ENCODE measurements at regions not wholly inside any gene's neighbourhood (a gene's known extent, or its start where the extent isn't known, plus 50 kb on each side); places are given as distances from the start of the nearest gene placed in this dataset.
"Not testable (repeated sequence)": the region's sequence is repeated elsewhere in the genome, so short reads cannot be mapped to it uniquely, and the experiment has no call there.

DNA sequence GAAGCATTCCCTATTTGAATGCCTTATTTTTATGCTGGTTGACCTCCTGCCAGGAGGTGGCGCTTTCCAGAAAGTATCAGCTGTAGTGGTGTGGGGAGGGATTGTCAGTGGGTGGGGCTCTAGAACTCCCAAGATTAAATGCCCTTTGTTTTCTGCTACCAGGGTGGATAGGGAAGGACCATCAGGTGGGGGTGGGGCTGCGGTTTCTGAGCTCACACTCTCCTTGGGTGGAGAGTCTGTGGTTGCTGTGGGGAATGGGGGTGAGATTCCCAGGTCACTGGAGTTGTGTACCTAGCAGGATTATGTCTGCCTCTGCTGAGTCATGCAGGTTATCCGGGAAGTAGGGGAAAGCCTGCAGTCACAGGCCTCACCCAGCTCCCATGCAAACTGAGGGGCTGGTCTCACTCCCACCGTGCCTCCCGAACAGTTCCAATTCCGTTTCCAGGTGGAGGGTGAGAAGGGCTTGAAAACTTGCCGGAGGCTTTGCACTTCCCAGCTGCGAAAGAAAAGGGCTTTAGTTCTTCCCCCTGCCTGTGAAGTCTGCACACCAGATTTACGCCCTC, 68.3 kb downstream of the ALG10B start:
- DNase-seq: no peak

DNA sequence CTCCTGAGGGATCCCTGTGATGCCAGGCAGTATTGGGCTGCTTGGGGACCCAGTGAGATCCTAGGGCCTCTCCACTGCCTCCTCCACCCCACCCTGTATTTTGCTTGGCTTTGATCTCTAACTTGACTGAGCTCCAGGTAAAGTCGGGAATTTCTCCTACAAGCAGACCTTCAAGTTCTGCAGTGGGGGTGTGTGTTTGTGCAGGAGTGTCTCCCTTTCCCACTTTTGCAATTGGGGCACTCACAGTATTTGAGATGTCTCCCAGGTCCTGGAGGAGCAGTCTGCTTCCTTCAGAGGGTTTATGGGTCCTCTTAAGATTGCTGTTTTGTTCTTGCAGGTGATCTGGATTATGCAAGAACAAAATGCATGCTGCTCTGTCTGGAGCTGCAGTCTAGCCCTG, 68.9 kb downstream of the ALG10B start:
- no peak for DNase-seq

DNA sequence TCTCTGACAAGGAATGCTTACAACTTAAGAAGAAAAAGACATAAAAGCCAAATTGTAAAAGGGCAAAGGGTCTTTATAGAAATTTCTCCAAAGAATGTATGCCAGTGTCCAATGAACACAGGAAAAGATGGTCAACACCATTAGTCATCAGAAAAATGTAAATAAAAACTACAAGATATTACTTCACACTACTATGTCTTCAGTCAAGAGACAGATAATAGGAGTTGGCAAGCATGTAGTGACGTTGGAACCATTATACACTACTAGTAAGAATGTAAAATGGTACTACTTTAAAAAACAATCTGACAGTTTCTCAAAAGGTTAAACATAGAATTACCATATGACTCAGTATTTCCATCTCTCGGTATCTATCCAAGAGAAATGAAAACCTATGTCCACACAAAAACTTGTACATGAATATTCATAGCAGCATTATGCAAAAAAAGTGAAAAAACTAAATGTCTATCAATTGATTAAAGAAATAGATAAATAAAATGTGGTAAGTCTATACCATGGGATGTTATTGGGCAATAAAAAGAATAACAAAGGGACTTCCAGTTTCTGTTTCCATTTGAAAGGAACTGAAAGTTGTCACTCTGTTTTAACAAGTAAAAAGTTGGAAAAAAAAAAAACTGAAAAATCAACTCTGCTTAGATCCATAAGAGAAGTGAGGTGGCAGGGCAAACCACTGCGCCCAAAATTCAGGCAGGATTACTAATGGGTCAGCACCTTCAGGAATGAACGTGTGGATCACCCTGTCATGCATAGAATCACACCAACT, 69.8 kb downstream of the ALG10B start:
- DNase-seq: peak in 1 of 3 donors; percentile 2

DNA sequence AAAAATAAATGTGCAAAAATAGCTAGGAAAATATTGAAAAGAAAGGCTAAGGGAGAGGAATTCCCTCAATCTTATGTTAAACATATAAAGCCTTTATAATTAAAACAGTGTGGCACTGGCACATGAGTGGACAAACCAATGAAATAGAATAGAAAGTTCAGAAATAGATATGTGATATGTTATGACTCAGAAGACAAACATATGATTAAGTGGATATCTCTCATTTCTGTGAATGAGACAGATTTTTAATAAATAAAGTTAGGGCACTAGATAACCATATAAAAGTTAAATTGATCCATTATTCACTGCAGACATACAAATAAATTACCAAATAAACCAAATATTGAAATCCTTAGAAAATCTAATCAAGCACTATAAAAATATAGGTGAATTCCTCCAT, 73.0 kb downstream of the ALG10B start:
- DNase-seq: no peak

DNA sequence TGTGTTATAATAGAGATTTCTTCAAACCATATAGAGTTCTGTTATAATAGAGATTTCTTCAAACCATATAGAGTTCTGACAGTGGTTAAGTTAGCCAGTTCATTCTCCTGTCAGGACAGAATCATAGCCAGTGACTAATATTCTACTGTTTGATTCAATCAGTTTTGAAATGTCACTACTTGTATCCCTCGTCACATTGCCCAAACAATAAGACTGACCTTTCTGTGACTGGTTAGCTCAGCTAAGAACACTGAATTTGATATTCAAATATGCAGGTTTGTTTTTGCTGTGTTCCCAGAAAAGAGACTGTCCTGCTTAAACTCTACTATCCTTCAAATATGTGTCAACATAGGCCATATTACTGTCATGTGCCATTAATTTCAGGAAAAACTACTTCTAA, 74.4 kb downstream of the ALG10B start:
- DNase-seq: no peak

DNA sequence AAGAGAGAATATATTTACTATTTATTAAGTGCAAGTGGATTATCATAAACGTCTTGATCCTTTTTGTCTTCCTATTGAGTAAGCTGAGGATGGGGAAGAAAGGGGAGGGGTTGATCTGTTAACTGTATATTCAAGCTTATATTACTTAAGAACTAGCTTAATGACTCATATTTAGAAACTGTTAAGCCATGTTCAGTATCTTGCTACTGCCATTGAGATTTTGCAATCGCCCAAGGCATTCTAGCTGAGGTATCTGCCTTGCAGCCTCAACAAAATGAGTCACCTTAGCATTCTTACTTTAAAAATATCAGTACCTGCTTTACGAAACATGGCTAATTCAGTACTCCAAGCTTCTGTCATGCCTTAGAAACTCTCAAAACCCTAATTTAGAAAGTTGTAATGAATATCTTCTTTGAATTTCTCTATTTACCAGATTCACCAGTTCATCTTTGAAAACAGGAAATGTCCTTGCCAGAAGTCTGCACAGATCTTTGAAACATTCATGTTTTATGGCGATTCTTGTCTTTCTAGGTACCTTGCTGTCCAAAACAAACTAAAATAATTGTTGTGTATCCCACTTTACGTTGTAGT, 76.1 kb downstream of the ALG10B start:
- DNase-seq: no peak

DNA sequence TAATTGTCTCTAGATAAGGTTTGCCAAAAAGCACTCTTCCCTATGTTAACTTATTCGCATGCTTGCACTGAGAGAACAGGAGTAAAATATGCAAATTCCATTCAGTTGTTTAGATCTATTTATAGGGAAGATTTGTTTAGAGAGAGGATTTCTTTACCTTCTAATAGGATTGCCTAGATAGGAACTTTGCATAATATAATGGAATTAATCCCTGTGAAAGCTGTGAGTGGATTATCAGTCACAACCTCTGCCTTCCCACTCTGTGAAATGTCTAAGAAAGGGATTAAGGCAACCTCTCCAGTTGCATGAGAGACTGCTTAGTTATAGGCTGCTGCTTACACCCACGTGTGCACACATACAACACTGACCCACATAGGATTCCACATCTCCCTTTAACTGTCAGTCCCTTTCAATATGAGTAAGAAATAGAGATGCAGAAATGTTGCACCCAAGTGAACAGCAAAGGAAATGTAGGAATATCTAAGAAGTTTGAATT, 83.2 kb downstream of the ALG10B start:
- DNase-seq: no peak

DNA sequence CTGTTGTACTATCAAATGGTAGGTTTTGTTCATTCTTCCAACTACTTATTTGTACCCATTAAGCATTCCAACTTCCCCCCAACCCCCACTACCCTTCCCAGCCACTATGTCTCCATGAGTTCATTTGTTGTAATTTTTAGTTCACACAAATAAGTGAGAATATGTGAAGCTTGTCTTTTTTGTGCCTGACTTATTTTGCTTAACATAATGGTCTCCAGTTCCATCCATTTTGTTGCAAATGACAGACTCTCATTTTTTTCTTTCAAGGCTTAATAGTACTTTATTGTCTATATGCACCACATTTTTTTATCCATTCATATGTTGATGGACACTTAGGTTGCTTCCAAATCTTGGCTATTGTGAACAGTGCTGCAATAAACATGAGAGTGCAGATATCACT, 86.2 kb downstream of the ALG10B start:
- no peak for DNase-seq

DNA sequence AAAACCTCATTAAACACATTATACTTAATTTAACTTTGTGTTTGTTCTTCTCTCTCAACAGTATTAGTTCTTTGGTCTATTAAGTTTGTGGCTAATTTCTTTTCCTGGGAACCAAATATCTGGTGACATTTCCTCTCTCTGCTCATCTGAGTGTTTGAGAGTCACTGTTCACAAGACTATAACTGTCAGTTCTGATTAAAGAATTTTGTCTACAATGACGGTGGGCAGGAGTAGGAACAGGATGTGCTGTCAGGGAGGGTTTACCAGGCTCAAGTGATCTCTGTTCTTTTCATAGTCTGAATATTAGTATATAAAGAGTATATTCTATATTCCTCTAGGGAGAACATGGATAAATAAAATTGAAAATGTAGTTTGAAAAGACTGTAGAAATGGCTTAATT, 92.9 kb downstream of the ALG10B start:
- DNase-seq: no peak

DNA sequence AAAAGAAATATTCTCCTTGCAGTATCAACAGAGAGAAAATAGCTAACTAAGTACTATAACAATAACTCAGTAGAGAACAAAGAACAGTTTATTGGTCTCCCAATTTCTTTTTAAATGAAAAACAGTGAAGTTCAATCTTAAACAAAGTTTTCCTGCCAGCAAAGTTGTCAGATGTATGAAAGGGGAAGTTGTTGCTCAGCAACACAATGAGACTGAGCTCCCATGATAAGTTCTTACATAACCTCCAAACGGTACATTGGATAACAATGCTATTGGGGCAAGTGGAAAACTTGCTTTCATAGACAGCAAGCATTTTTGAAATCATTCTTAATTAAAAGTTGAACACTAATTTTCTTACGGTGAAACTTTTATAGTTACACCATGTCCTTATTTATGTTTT, 94.9 kb downstream of the ALG10B start:
- DNase-seq: no peak

DNA sequence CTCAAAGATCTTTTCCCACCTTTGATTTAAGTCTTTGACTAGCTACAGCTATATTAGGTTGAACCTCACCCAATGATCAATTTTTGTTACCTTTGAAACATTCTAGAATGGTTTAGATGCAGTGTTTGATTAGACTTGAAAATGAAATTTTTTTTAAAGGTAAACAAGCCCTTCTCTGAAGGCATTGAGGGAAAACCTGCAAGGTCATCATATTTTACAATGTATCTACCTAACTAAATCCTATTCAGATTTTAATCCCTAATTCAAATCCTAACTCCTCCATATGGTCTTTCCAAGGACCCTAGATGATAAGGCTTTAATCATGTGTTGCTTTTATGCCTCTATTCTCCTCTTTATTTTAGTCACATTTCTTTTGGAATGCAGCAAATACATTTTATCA, 95.4 kb downstream of the ALG10B start:
- DNase-seq: no peak

DNA sequence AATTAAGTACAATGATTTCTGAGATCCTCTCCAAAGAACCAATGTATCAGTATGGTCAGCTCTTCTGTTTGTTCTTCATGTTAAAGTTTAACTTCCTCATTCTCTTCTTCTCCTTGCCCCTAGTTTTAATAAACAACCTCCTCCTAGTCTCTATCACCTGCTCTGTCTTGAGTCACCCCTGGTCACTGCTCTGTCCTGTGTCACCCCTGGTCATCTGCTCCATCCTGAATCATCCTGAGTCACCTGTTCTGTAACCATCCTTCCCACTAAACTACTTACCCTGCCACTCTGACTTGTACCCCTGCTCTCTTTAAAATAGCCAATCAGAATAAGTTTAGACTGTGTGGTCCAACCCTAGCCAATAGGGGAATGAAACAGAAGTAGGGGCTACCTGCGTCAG, 100.5 kb downstream of the ALG10B start:
- DNase-seq: no peak

DNA sequence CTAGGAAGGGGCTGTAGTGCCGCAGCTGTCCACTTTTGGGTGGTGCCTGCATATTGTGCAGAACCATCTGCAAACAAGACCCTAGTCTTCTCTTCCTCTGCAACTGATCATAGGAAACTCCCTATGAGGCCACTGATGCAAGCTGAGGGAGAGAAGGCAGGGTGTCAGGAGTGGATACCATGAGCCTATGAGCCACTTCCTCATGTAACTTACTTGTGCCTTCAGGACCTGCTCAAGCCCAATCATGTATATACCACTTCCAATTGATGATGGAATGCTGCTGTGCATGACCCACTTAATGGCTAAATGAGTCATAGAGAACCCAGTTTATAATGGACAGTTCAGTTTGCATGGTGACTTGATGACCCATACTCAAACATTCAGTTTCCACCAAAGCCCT, 107.9 kb downstream of the ALG10B start:
- DNase-seq: no peak

DNA sequence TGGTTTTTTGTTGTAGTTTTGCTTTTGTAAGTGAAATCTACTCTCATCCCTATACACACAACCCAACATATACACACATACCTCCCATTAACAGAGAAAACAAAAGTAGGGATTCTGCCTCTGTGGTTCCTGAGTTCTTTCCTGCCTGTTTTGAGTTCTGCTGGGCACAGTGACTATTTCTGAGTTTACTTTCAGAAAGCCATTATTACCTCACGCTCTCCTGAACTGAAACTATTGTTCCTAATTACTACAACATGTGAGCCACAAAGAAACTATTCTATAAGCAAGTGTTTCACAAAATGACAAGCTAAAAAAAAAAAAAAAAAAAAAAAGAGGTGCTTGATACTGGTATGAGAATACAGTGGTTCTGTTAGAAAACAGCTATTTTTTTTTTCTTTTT, 110.9 kb downstream of the ALG10B start:
- DNase-seq: peak in 1 of 3 donors; percentile 4

DNA sequence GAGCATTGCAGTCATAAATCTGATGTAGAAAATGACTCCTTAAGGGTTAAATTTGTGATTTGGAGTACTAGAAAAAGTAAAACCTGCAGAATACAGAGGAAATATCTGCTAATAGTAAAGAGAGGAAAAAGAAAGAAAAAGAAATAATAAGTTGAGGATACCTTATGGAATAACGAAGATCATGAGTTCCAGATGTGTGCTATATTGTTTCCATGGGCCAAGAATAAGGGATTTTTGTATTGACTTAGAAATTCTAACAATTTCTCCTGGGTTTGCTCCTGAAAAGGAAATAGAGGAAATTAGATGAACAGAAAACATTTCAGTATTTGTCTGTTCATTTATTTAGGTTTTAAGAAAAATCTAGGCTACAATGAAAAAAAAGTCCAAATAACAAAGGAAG, 115.3 kb downstream of the ALG10B start:
- DNase-seq: peak; percentile 12 to 37 (median 34)

DNA sequence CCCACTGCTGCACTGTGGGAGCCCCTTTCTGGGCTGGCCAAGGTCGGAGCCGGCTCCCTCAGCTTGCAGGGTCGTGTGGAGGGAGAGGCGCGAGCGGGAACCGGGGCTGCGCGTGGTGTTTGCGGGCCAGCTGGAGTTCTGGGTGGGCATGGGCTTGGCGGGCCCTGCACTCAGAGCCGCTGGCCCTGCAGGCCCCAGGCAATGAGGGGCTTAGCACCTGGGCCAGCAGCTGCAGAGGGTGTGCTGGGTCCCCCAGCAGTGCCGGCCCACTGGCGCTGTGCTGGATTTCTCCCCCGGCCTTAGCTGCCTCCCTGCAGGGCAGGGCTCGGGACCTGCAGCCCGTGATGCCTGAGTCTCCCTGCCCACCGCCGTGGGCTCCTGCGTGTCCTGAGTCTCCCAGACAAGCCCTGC, 125.3 kb downstream of the ALG10B start:
- DNase-seq: not testable (repeated sequence)

DNA sequence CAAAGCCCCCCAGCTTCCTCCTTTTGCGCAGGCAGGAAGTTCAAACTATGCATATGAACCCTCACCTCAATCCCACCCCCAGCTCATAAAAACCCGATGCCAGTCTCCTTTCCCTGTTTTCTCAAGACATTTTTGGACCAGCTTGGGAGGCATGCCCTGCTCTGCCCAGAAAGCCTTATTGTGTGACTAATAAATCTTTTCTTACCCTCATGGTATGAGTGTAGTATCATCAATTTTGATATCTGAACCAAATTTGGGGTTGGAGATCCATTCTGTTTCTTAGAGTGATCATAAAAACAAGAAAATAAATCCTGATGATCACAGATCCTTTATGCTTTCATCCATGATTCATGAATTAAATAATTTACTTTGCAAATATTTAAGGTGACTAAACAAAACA, 128.5 kb downstream of the ALG10B start:
- no peak for DNase-seq

DNA sequence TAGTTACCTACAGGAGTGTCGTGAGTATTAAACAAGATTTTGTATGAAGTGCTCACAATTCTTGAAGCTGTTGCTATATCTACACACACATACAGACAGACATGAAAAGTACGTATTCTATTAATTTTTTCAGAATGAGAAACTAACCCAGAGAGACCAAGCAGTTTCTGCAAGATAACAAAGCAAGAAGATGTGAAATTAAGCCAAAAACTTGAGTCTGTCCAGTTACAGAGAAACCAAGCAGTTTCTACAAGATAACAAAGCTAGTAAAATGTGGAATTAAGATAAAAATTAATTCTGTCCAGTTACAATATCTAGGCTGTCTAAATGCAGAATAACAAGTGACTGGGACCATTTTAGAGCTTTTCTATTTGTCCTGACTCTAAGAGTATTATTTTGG, 132.4 kb downstream of the ALG10B start:
- no peak for DNase-seq

DNA sequence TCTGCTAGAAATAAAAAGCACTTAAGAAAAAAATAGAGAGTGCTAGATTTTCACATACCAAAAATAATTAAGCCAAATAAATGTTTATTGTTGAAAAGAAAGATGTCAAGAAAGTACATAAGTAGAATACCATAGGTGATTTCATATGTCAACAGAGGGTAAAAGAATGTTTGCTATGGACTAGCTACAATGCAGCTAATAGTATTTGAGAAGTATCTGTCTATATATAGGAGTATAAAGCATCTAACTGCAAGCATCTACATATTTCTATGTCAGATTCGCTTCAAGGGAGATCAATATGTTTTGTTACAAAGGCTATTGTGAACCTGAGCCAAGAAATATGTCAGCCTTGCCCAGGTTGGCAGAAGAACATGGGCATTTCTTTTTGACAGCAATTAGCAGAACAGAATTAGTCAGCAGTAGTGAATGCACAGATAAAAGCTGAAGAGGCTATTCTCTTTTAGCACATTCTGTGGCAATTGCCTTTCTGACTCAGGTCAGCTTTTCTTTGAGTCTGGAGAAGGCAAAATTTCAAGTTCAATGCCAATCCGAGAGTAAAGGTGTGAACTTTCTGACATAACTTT, 140.1 kb downstream of the ALG10B start:
- no peak for DNase-seq

DNA sequence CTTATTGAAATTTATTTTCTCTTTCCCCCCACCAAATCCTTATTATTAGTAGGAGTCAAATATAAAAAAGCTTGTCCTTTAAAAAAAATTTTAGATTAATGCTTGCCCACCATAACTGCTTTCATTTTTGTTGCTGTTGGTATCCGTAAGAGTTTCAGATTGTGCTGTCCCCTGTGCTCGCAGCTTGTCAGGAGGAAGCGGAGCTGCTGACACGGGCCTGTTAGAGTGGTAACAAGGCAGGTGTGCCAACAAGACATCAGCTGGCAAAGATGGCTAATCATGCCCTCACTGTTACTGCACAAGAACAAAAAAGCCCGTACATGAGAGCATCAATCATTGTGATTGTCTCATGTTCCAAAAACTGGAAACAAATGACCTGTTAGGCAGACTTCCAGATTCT, 148.4 kb downstream of the ALG10B start:
- DNase-seq: no peak

DNA sequence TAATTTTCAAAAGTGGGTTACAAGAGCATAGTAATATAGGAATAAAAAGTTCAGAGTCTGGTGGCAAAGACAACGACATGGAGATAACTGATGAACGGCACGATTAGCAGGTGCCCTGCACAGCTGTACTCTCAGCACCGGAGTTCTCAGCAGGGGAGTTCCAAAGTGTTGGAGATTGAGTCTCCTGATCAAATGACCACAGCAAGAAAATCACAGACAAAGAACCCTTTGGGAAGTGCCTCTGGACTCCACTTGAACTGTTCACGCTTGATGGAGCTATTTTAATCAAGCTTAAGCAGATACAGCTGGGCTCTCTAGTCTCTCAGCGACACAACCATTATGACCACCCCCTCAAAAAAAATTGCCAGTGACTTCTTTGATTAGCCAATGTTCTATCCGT, 153.1 kb downstream of the ALG10B start:
- DNase-seq: no peak

DNA sequence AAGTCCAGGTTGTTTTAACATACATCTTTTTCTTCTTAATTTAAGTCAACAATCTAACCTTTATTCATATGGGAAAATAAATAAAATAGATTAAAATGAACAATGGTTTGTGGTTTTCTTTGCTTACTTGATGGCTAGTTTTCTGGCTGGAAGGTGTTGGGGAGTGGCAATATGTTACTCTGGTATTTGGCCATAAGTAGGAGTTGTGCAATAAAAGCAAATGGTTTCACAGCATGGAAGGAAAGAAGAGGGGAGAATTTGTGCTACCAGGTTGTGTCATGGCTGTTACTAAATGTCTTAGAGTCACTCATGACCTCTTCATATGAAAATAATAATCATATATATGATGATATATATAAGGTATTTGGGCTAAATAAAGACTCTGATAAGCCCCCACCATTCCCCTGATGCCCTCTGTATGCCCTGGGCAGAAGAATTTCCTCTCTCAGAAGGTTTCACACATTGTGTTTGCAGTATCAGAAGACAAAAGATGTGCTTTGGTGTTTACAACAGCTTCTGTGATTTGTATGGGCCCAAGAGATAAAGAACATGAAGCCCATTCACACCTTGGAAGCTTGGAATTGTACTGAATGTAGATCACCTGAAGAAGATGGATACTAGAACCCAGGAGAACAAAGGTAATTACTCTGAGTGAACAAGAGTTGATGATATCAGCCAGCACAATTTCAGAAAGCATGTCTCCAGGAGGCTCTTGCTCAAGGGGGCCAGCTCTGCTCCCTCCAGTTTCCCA, 160.9 kb downstream of the ALG10B start:
- no peak for DNase-seq
